Adrenal gland (tissue), 9 donors: ENCODE measurements at regions not wholly inside any gene's neighbourhood (a gene's known extent, or its start where the extent isn't known, plus 50 kb on each side); places are given as distances from the start of the nearest gene placed in this dataset.

Source experiments
- DNase-seq, 7 donors: peaks; one replicate each; pipeline ENCODE4 v3.0.0-alpha.2; 2019 to 2020
- H3K27ac ChIP-seq, 5 donors: fragments of 200-600 bp; sonication (generic) in 4 of 5; 1 replicate in 3 of 5; 2 replicates in 2 of 5; pipeline versions ENCODE4 v1.5.1 to v1.8.0; 2016 to 2020; ENCODE audit warnings: mild to moderate bottlenecking in 1 of 5
- H3K27me3 ChIP-seq: fragments of 200-600 bp; 2 replicates; pipeline ENCODE4 v1.8.0; 2021
- H3K36me3 ChIP-seq, 2 donors: fragments of 200-600 bp; replicated peaks in 1 of 2; 1 replicate in 1 of 2; 2 replicates in 1 of 2; pipeline versions ENCODE4 v1.5.1 to v1.8.0; 2018 to 2022
- H3K4me1 ChIP-seq, 2 donors: fragments of 200-600 bp; replicated peaks in 1 of 2; 1 replicate in 1 of 2; 2 replicates in 1 of 2; pipeline versions ENCODE4 v1.5.1 to v1.8.0; 2018 to 2021
- H3K4me3 ChIP-seq, 4 donors: fragments of 200-600 bp; sonication (generic) in 3 of 4; one replicate each; pipeline ENCODE4 v1.5.1; 2016 to 2018
- H3K9me3 ChIP-seq, 3 donors: fragments of 200-600 bp; sonication (generic) in 1 of 3; replicated peaks in 1 of 3; 1 replicate in 2 of 3; 2 replicates in 1 of 3; pipeline versions ENCODE4 v1.5.1 to v1.8.0; 2016 to 2021
- POLR2A ChIP-seq, 2 donors: fragments of 450-650 bp; IDR thresholded peaks; one replicate each; pipeline ENCODE4 v1.6.1; 2017; ENCODE audit warnings: antibody characterized with exemption in 2 of 2, mild to moderate bottlenecking in 2 of 2, moderate library complexity in 1 of 2
- WGBS, 4 donors: extraction: QIAGEN DNeasy Blood & Tissue Kit in 2 of 4; methylation state at CpG; one replicate each; pipeline versions ENCODE4 v1.1.5 to v1.1.7; 2013 to 2017; 5-methylcytosine and 5-hydroxymethylcytosine counted together
- intact Hi-C, 2 donors: fragments of 100-400 bp; cut with DNase I; formaldehyde crosslinking; loops; one replicate each; pipeline versions ENCODE4 v1.14.1 to v1.15.0; 2022 to 2023
- TF ChIP-seq, protein P1 (sequence below), 6 experiments: fragments of 450-650 bp in 4 of 6; fragments of 200-600 bp in 2 of 6; sonication (generic) in 1 of 6; IDR thresholded peaks; 1 replicate in 5 of 6; 2 replicates in 1 of 6; pipeline versions ENCODE4 v1.5.1 to v1.8.0; 2016 to 2021; ENCODE audit warnings: antibody characterized with exemption in 6 of 6, mild to moderate bottlenecking in 2 of 6, moderate library complexity in 1 of 6
- donor health status: healthy with polysubstance abuse.
- donor health status: Bipolar disorder and iron deficiency.
- donor health status: DM: yes; HTN: yes; CAD: no.
- donor health status: DM: no; HTN: no; CAD: no.
- donor health status: DM: no; HTN: no; CAD: no.

DNA sequence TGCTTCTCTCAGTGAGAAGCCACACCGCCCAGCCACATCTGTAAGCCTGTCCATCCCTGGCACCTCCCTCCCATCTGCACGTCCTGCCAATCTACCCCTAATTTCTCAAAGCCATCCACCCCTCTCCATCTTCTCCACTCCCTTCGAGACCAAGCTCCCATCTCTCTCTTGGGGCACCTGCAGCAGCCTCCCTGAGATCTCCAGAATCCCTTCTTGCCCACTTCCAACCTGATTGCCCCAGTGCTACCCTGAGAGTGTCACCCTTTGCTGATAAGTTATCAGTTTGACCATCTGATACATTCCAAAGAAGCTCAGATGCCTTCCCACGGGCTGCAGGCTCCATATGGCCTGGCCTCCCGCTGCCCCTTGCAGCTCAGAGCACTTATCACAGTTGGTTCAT lies 496.1 kb downstream of the SHQ1 start:
- WGBS, 4 donors: 85 to 94% (median 91%) methylated on average over 5 of the region's 5 CpGs
- intact Hi-C loops: no loop called here

DNA sequence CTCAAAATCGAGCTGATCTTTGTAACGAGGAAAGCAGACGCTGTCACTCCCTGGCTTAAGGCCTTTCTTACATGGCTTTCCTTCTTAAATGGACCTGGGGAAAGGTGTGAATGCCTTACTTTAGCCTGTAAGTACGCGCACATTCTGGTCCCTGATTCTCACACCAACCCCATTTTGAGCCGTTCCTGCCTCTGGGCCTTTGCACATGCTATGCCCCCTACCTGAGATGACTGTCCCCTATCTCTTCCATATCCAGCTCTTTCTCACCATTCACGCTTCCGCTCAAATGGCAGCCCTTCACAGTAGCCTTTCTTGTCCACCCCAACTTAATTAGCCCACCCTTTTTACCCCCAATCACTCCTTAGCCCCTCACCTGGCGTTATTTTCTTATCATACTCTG lies 496.7 kb downstream of the SHQ1 start:
- no peak for TF ChIP-seq POLR2A (IDR thresholded peaks at IDR 0.05)
- TF ChIP-seq, protein P1, sequence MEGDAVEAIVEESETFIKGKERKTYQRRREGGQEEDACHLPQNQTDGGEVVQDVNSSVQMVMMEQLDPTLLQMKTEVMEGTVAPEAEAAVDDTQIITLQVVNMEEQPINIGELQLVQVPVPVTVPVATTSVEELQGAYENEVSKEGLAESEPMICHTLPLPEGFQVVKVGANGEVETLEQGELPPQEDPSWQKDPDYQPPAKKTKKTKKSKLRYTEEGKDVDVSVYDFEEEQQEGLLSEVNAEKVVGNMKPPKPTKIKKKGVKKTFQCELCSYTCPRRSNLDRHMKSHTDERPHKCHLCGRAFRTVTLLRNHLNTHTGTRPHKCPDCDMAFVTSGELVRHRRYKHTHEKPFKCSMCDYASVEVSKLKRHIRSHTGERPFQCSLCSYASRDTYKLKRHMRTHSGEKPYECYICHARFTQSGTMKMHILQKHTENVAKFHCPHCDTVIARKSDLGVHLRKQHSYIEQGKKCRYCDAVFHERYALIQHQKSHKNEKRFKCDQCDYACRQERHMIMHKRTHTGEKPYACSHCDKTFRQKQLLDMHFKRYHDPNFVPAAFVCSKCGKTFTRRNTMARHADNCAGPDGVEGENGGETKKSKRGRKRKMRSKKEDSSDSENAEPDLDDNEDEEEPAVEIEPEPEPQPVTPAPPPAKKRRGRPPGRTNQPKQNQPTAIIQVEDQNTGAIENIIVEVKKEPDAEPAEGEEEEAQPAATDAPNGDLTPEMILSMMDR (IDR thresholded peaks at IDR 0.05): no peak
- Histone ChIP-seq H3K9me3 (no peaks in the 10 kb centered on the region), H3K4me1 (no peaks in the 10 kb centered on the region), H3K36me3 (no peaks in the 10 kb centered on the region), H3K4me3 (no peak overlapping the region), H3K27ac (no peak overlapping the region), H3K27me3 (no peaks in the 10 kb centered on the region)
- 87 to 97% (median 95%) methylated on average over 9 of the region's 9 CpGs for WGBS, 4 donors
- intact Hi-C loops: no loop called here
- DNase-seq: peak in 1 of 7 donors; percentile 27

More for the DNA sequence above, 496.1 kb downstream of the SHQ1 start:
- H3K27ac ChIP-seq: no peak overlapping the region
- H3K9me3 ChIP-seq: no peaks in the 10 kb centered on the region
- no peaks in the 10 kb centered on the region for H3K36me3 ChIP-seq
- no peaks in the 10 kb centered on the region for H3K27me3 ChIP-seq
- no peaks in the 10 kb centered on the region for H3K4me1 ChIP-seq
- DNase-seq: peak in 1 of 7 donors; percentile 42
- TF ChIP-seq, protein P1 (IDR thresholded peaks at IDR 0.05): no peak
- TF ChIP-seq POLR2A (IDR thresholded peaks at IDR 0.05): no peak
- no peak overlapping the region for H3K4me3 ChIP-seq

DNA sequence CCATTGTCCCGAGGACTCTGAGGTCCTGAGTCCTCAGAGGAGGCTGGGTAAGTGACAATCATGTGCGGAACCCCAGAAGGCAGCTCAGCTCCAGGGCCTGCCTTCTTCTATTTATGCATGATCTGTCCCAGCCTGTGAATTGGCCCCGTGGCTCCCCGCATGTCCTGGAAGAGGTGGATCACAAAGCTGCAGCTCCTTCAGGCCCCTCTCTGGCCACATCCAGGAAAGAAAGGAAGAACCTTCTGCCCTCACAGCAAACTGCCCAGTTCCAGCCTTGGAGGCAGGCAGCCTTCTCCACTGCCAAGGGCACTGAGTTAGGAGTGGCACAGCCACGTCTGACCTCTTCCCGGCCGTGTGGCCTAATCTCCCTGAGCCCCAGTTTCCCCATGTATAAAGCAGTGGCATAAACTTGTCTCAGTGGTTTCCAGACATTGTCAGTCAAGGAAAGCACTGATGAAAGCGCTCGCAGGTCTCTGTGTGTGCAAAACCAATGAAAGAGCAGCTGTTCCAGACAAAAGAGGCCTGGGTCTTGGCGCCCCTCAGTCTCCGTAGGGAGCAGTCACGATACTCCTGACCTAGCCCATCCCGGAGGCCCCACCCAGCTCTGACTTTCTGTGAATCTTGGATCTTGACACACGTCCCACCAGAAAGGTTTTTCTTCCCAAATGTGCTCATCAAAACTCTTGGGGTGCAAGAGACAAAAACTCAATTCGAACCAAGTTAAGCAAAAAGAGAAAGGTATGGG lies 497.3 kb downstream of the SHQ1 start:
- Histone ChIP-seq H3K9me3 (no peaks in the 10 kb centered on the region), H3K4me1 (no peaks in the 10 kb centered on the region), H3K4me3 (no peak overlapping the region), H3K36me3 (no peaks in the 10 kb centered on the region), H3K27ac (no peak overlapping the region), H3K27me3 (no peaks in the 10 kb centered on the region)
- 71 to 80% (median 74%) methylated on average over 15 of the region's 15 CpGs for WGBS, 4 donors
- no peak for DNase-seq
- TF ChIP-seq, protein P1 (IDR thresholded peaks at IDR 0.05): no peak
- TF ChIP-seq POLR2A (IDR thresholded peaks at IDR 0.05): no peak
- intact Hi-C loops: no loop called here

DNA sequence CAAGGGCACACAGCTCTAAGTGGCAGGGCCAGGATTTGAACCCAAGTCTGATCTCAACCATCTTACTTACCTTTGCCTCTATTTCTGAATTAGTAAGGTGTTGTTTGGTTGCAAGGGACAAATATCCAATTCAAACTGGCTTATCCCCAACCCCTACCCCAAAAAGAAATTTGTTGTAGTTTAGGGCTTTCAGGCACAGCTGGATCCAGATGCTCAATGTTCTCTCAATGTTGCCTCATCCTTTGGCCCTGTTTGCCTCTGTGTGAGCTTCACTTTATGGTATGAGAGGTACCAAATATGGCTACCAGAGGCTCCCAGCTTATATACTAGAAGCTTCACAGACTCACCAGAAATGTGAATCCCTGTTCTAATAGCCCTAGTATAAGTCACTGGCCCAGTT lies 499.9 kb downstream of the SHQ1 start:
- intact Hi-C loops: no loop called here
- no peak for DNase-seq
- Histone ChIP-seq H3K9me3 (no peaks in the 10 kb centered on the region), H3K4me3 (no peak overlapping the region), H3K4me1 (no peaks in the 10 kb centered on the region), H3K27me3 (no peaks in the 10 kb centered on the region), H3K27ac (peak overlapping the region in 1 of 5 donors; percentile 15), H3K36me3 (no peaks in the 10 kb centered on the region)
- TF ChIP-seq, protein P1 (IDR thresholded peaks at IDR 0.05): no peak
- no peak for TF ChIP-seq POLR2A (IDR thresholded peaks at IDR 0.05)
